AG10803 (cell line): ENCODE measurements at regions not wholly inside any gene's neighbourhood (a gene's known extent, or its start where the extent isn't known, plus 50 kb on each side); places are given as distances from the start of the nearest gene placed in this dataset.

Source experiments
- DNase-seq: peaks from one replicate; pipeline ENCODE4 v3.0.0; 2010; ENCODE audit warnings: low read depth
- H3K4me3 ChIP-seq: 2 replicates; pipeline ENCODE4 v1.5.1; 2011; ENCODE audit warnings: mild to moderate bottlenecking, low read length, control low read depth
- TF ChIP-seq, protein P1 (sequence below): conservative IDR thresholded peaks from 2 replicates; pipeline ENCODE4 v1.5.1; 2011; ENCODE audit warnings: mild to moderate bottlenecking, low read length, control low read depth, inconsistent platforms

DNA sequence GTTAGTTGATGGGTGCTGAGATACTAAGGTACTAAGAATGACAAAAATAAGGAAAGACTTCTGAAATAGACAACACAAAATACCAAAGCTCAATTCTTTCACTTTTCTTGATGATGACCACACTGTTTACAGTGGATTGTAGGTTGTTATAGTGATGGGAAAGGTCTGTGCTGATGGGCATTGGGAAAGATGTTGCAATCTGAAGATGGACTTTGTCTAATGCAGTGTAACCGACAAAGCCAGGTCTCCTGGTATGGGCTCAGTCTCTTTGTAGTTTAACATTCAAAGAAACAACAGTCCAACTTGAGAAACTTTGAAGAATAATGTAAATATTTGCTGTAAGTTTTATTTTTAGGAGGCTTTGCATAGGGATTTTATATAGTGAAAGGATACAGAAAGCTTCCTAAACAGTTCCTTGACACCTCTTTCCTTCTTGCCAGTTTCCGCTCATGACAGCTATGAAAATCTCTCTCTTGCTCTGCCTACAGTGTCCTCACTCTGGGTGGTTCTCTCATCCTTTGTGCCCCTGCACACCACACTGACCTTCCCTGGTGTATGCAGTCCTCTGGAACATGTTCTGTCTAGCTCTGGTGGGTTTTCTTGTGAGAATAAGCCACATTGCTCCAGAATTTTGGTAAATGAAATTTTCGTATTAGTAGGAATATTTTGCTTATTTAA, 172.2 kb downstream of the KCNRG start:
- TF ChIP-seq, protein P1, sequence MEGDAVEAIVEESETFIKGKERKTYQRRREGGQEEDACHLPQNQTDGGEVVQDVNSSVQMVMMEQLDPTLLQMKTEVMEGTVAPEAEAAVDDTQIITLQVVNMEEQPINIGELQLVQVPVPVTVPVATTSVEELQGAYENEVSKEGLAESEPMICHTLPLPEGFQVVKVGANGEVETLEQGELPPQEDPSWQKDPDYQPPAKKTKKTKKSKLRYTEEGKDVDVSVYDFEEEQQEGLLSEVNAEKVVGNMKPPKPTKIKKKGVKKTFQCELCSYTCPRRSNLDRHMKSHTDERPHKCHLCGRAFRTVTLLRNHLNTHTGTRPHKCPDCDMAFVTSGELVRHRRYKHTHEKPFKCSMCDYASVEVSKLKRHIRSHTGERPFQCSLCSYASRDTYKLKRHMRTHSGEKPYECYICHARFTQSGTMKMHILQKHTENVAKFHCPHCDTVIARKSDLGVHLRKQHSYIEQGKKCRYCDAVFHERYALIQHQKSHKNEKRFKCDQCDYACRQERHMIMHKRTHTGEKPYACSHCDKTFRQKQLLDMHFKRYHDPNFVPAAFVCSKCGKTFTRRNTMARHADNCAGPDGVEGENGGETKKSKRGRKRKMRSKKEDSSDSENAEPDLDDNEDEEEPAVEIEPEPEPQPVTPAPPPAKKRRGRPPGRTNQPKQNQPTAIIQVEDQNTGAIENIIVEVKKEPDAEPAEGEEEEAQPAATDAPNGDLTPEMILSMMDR, result no peak
- DNase-seq, result peak; percentile 22
- H3K4me3 ChIP-seq, result no peak overlapping the region

DNA sequence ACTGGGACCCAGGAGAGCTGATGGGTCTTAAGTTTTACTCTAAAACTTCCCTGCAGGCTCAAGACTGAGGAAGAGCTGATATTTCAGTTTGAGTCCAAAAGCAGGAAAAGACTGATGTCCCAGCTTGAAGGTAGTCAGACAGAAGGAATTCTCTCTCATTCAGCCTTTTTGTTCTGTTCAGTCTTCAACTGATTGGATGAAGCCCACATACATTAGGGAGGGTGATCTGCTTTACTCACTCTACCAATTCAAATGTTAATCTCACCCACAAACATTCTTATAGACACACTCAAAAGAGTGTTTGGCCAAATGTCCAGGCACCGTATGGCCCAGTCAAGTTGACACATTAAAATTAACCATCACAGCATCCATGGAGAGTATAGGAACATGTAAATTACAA, 173.5 kb downstream of the KCNRG start:
- TF ChIP-seq, protein P1, result no peak
- no peak overlapping the region for H3K4me3 ChIP-seq
- DNase-seq, result no peak

DNA sequence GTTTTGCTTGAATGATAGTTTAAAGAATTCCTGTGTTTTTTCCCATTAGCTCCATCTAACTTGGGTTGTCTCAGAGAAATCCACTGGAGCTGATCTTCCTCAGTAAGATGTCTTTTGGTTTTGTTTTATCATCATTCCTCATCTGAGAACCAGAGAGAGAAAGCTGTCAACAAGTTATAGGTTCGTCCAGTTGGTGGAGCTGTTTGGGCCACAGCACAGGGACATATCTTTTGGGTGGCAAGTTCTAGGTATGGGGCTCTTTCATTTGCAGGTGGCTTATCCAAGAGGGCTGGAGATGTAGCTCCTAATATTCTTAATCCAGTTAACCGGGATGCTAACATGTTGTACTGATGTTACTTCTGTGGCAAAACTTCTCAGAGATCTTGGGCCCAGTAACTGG, 174.2 kb downstream of the KCNRG start:
- DNase-seq, result no peak
- TF ChIP-seq, protein P1, result no peak
- no peak overlapping the region for H3K4me3 ChIP-seq

DNA sequence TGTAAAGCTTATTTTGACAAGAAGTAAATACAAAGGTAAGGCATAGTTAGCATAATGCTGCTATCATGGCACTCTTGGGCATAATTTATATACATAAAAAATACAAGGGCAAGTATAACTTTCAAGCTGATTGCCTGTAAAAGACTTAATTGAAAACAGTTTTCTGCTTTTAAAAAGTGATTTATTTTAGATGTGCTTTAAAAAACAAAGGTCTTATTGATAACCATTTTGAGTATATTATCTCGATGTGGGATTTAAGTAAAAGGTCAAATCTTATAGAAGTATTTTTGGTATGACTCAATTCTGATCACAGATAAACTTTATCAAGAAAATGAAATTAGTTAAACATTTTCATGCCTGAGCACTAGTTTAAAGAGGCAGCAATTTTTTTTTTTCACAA, 175.8 kb downstream of the KCNRG start:
- DNase-seq, result no peak
- TF ChIP-seq, protein P1, result no peak
- no peak overlapping the region for H3K4me3 ChIP-seq

GRCh38 chr13:50192272-50192813, 177.1 kb downstream of the KCNRG start:
- no peak for DNase-seq
- TF ChIP-seq, protein P1, result no peak

GRCh38 chr13:50195045-50195444, 179.8 kb downstream of the KCNRG start:
- TF ChIP-seq, protein P1, result no peak
- H3K4me3 ChIP-seq, result no peak overlapping the region
- DNase-seq, result no peak

More at GRCh38 chr13:50192272-50192813, 177.1 kb downstream of the KCNRG start:
- no peak overlapping the region for H3K4me3 ChIP-seq

GRCh38 chr13:50196118-50196517, 180.9 kb downstream of the KCNRG start:
- TF ChIP-seq, protein P1, result no peak
- H3K4me3 ChIP-seq, result no peak overlapping the region
- DNase-seq, result no peak
